DMS53 (cell line): ENCODE measurements at regions not wholly inside any gene's neighbourhood (a gene's known extent, or its start where the extent isn't known, plus 50 kb on each side); places are given as distances from the start of the nearest gene placed in this dataset.

Experiments
- DNase-seq: peaks from one replicate; lab custom pipeline; 2025; lab: John Stamatoyannopoulos, UW

GRCh38 chr18:54100920-54101470, 123.5 kb downstream of the MBD2 start:
- DNase-seq: peak; percentile 30

GRCh38 chr18:54100466-54100865, 124.0 kb downstream of the MBD2 start:
- no peak for DNase-seq

- no peak for DNase-seq
Measured at GRCh38 chr18:54094474-54094873, 130.0 kb downstream of the MBD2 start.

- no peak for DNase-seq
Measured at GRCh38 chr18:54090856-54091255, 133.6 kb downstream of the MBD2 start.

GRCh38 chr18:54089749-54090459, 134.6 kb downstream of the MBD2 start:
- DNase-seq: no peak

- no peak for DNase-seq
Measured at GRCh38 chr18:54086863-54087262, 137.6 kb downstream of the MBD2 start.

GRCh38 chr18:54086046-54086802, 138.2 kb downstream of the MBD2 start:
- no peak for DNase-seq

GRCh38 chr18:54080858-54081257, 143.6 kb downstream of the MBD2 start:
- no peak for DNase-seq

GRCh38 chr18:54076166-54076565, 148.3 kb downstream of the MBD2 start:
- no peak for DNase-seq

- DNase-seq: no peak
Measured at GRCh38 chr18:54075689-54076088, 148.8 kb downstream of the MBD2 start.

GRCh38 chr18:54069729-54070128, 154.7 kb downstream of the MBD2 start:
- DNase-seq: no peak

- no peak for DNase-seq
Measured at GRCh38 chr18:54060343-54061005, 164.0 kb downstream of the MBD2 start.

- DNase-seq: no peak
Measured at GRCh38 chr18:54052732-54053429, 171.6 kb downstream of the MBD2 start.

GRCh38 chr18:54052259-54052658, 172.2 kb downstream of the MBD2 start:
- no peak for DNase-seq

GRCh38 chr18:54043484-54044251, 180.8 kb downstream of the MBD2 start:
- DNase-seq: peak; percentile 37

- DNase-seq: no peak
Measured at GRCh38 chr18:54035927-54036326, 188.5 kb downstream of the MBD2 start.

GRCh38 chr18:54033052-54033451, 191.4 kb downstream of the MBD2 start:
- DNase-seq: no peak

- no peak for DNase-seq
Measured at GRCh38 chr18:54032412-54032811, 192.1 kb downstream of the MBD2 start.

- DNase-seq: no peak
Measured at GRCh38 chr18:54031243-54031642, 193.2 kb downstream of the MBD2 start.

GRCh38 chr18:54030434-54030833, 194.0 kb downstream of the MBD2 start:
- no peak for DNase-seq

GRCh38 chr18:54023471-54023870, 201.0 kb downstream of the MBD2 start:
- DNase-seq: no peak
